GM21367 (cell line): ENCODE measurements at regions not wholly inside any gene's neighbourhood (a gene's known extent, or its start where the extent isn't known, plus 50 kb on each side); places are given as distances from the start of the nearest gene placed in this dataset.
A peak's percentile ranks its signal among the peaks of the same experiment; 100 is the strongest.

ENCODE experiments used
- ATAC-seq: cut with Tn5 transposase; IDR thresholded peaks from one replicate; pipeline ENCODE4 v1.9.1; 2021; ENCODE audit not compliant: unreplicated experiment

- ATAC-seq: no peak
Observed at GRCh38 chr4:140809676-140810075, 53.5 kb upstream of the TBC1D9 start.

DNA sequence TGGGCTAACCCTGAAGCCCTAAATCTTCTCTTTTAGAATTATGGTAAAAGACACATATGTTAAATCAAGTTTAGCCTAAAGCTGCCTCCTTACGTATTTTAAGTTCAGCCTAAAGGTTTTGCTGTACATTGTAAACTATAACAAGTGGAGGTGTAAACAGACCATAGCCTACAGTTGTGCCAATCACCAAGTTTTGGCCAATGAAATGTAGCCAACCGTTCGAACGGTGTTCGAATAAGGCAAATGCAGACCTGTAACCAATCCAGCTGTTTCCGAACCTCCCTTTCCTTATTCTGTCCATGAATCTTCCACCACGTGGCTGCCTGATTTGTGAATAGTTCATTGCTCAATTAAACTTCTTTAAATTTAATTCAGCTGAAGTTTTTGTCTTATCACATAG is 52.1 kb upstream of the TBC1D9 start:
- ATAC-seq: peak; percentile 1

DNA sequence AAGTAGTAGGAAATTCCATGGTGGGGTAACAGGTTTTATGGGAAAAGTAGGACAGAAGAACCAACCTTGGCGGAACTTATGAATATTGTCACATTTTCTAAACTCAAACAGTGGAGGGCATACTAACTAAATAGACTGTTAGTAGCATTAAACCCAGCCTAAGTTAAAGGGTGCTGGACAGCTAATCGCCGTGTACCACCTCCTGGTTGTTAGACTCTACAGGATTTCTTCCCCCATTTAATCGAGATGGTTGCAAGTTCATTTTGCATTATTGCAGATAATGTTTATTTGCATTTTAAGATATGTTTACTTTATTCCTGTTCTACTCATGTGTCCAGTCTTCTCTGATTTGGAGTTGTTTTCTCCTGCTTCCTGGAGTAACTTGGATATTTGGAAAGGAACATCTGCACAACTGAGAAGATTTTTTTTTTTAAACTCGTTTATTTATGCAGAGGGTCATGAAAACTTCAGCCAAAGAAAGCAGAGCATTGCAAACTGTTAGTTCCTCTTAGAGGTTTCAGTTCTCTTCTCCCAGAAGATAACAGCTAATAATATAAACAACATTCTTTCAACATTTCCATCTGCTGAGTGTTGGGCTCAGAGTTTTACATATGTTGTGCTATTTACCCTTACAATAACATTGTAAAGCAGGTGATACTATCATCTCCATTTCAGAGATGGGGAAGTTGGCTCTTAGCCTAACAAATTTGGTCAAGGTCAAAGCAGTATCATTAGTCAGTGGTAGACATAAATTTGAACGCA is 51.5 kb upstream of the TBC1D9 start:
- peak; percentile 86 for ATAC-seq

DNA sequence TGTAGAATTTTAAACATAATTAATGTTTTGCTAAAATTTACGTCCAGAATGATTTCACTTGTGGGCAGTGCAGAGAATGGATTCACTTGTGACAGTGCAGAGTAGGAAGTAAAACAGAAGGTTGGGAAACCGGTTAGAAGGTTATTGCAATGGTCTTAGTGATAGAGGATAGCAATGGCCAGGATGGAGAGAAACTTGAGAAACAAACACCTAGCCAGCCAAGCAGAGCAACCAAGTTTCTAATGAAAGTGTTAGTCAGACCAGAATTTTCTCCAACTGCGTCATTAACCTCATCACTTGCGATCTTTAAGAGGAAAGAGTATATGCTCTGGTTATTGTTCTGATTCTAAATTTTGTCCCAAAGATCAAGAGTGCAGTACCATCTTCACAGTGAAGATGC is 50.0 kb upstream of the TBC1D9 start:
- ATAC-seq: peak; percentile 64
